GM23248 (cell line): ENCODE measurements at regions not wholly inside any gene's neighbourhood (a gene's known extent, or its start where the extent isn't known, plus 50 kb on each side); places are given as distances from the start of the nearest gene placed in this dataset.

Experiments used
- EZH2 ChIP-seq: fragments of 200-600 bp; sonication (generic); IDR thresholded peaks from 2 replicates; pipeline ENCODE4 v1.6.1; 2018; ENCODE audit warnings: antibody characterized with exemption, mild to moderate bottlenecking; ENCODE audit not compliant: insufficient read depth, poor library complexity, severe bottlenecking
- EZH2phosphoT487 ChIP-seq: fragments of 200-600 bp; sonication (generic); IDR thresholded peaks from 2 replicates; pipeline ENCODE4 v1.6.1; 2018; ENCODE audit warnings: antibody characterized with exemption, moderate library complexity, mild to moderate bottlenecking, low read depth; ENCODE audit not compliant: insufficient read depth

DNA sequence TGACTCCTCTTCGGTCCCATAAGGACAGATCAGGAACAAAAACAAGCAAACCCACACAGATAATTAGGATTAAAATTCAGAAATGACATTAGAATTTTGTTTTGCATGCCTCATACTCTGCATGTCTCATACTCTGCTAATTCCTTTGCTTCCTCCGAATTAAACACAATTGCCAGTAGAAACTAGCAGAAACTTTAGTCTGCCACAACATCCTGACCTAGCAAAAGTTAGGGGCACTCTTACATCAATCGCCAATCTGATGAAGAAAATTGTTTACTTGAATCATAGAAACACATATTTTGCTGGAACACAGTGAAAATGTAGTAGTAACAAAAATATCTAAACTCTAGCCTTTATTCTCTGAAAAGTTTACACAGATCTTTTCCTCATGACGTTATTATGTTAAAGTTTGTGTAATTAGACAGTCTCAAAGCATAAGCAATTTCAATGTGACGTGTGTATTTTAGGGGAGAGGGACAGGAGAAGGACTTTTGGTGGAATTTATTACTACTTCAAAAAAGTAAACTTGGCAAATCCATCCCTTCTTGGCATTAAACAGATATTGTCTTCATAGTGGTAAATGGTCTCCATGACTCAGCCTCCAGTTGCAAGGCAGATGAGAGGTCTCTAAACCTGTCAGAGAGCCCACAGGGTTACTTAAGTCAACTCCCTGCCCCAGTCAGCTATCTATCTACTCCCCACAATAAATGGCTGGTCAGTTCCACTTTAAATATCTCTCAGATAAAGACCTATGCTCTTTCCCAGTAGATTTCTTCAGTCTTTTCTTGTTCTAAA is 249.8 kb upstream of the UBASH3B start:
- TF ChIP-seq EZH2 = no peak
- TF ChIP-seq EZH2phosphoT487 = no peak
